Caco-2 (cell line): ENCODE measurements at regions not wholly inside any gene's neighbourhood (a gene's known extent, or its start where the extent isn't known, plus 50 kb on each side); places are given as distances from the start of the nearest gene placed in this dataset.

Source experiments
- BruUV-seq: library from RNA; stranded (reverse); fragments of 400-500 nt; replicated peaks from 2 replicates; lab custom pipeline; 2021; lab: Mats Ljungman, UMichigan
- CTCF ChIA-PET: fragments of 300-600 bp; sonication (Branson Sonifier 250); formaldehyde crosslinking; loops from one replicate; lab custom pipeline; 2022; ENCODE audit warnings: antibody characterized with exemption; lab: Charles Lee
- POLR2A ChIA-PET: fragments of 300-600 bp; sonication (Branson Sonifier 250); formaldehyde crosslinking; loops from one replicate; lab custom pipeline; 2022; ENCODE audit warnings: antibody characterized with exemption; lab: Charles Lee
- DNase-seq, 2 experiments: peaks; one replicate each; pipeline versions ENCODE4 v3.0.0 to v3.0.0-alpha.2; 2020 to 2022
- H3K27me3 ChIP-seq: replicated peaks from 2 replicates; pipeline ENCODE4 v1.6.0; 2011; ENCODE audit warnings: low read length; ENCODE audit not compliant: control insufficient read depth, insufficient read depth
- H3K36me3 ChIP-seq: 2 replicates; pipeline ENCODE4 v1.5.1; 2011; ENCODE audit warnings: low read length; ENCODE audit not compliant: control insufficient read depth, insufficient read depth
- H3K4me1 ChIP-seq: fragments of 250-450 bp; sonication (Bioruptor Pico); 2 replicates; pipeline ENCODE4 v1.5.1; 2020; ENCODE audit warnings: mild to moderate bottlenecking
- H3K4me3 ChIP-seq: 2 replicates; pipeline ENCODE4 v1.5.1; 2011; ENCODE audit warnings: low read depth, mild to moderate bottlenecking, control low read depth, low read length
- H3K9me3 ChIP-seq: fragments of 250-450 bp; sonication (Bioruptor Pico); 2 replicates; pipeline ENCODE4 v1.5.1; 2020; ENCODE audit warnings: mild to moderate bottlenecking, moderate library complexity
- H3K27ac Mint-ChIP-seq: one replicate; pipeline ENCODE4 v1.8.0; 2022; ENCODE audit warnings: mixed read lengths; ENCODE audit not compliant: unreplicated experiment
- H3K27me3 Mint-ChIP-seq: one replicate; pipeline ENCODE4 v1.8.0; 2022; ENCODE audit warnings: mixed read lengths; ENCODE audit not compliant: insufficient read depth, unreplicated experiment
- H3K36me3 Mint-ChIP-seq: one replicate; pipeline ENCODE4 v1.8.0; 2022; ENCODE audit warnings: mild to moderate bottlenecking, mixed read lengths; ENCODE audit not compliant: insufficient read depth, unreplicated experiment
- H3K4me1 Mint-ChIP-seq: one replicate; pipeline ENCODE4 v1.8.0; 2022; ENCODE audit warnings: low read depth, mixed read lengths; ENCODE audit not compliant: unreplicated experiment
- H3K4me3 Mint-ChIP-seq: one replicate; pipeline ENCODE4 v1.8.0; 2022; ENCODE audit warnings: mild to moderate bottlenecking, moderate library complexity, mixed read lengths; ENCODE audit not compliant: unreplicated experiment
- H3K9me3 Mint-ChIP-seq: one replicate; pipeline ENCODE4 v1.8.0; 2022; ENCODE audit warnings: mixed read lengths; ENCODE audit not compliant: unreplicated experiment
- CTCF ChIP-seq, 2 experiments: fragments of 200-600 bp in 1 of 2; IDR thresholded peaks; 1 replicate in 1 of 2; 2 replicates in 1 of 2; pipeline versions ENCODE4 v1.5.1 to v1.8.0; 2011 to 2022; ENCODE audit warnings: antibody characterized with exemption in 1 of 2, control low read depth in 1 of 2, inconsistent platforms in 1 of 2, low read depth in 1 of 2, low read length in 1 of 2, mild to moderate bottlenecking in 1 of 2, moderate library complexity in 1 of 2; ENCODE audit not compliant: insufficient read depth in 1 of 2, severe bottlenecking in 1 of 2, unreplicated experiment in 1 of 2
- intact Hi-C: fragments of 100-400 bp; cut with micrococcal nuclease; formaldehyde crosslinking; loops from one replicate; pipeline ENCODE4 v1.10.0; 2022; ENCODE audit not compliant: unreplicated experiment

- Histone ChIP-seq H3K9me3 (no peaks in the 10 kb centered on the region), H3K27me3 (no peaks in the 10 kb centered on the region), H3K4me3 (no peak overlapping the region), H3K36me3 (no peaks in the 10 kb centered on the region), H3K4me1 (no peaks in the 10 kb centered on the region)
- POLR2A ChIA-PET, result no interaction called here
- no peak overlapping the region for H3K4me3 Mint-ChIP-seq
- no peak overlapping the region for H3K27ac Mint-ChIP-seq
- DNase-seq, result peak in 1 of 2 experiments; percentile 2
- CTCF ChIA-PET, result no interaction called here
- no peaks in the 10 kb centered on the region for H3K36me3 Mint-ChIP-seq
- no TSS peak for BruUV-seq
- H3K4me1 Mint-ChIP-seq, result no peaks in the 10 kb centered on the region
- peaks cover 2% of the 10 kb centered on the region for H3K27me3 Mint-ChIP-seq
- TF ChIP-seq CTCF (IDR thresholded peaks at IDR 0.05; ENCODE audit: insufficient read depth in 1 of 2, low read depth in 1 of 2, low read length in 1 of 2, severe bottlenecking in 1 of 2, unreplicated experiment in 1 of 2), result no peak
- intact Hi-C loops, result no loop called here
- H3K9me3 Mint-ChIP-seq, result peaks cover 7% of the 10 kb centered on the region
Measured at GRCh38 chr18:4878480-4878879, 318.6 kb downstream of the AKAIN1 start.

- ChIA-PET POLR2A (no interaction called here), CTCF (no interaction called here)
- no peaks in the 10 kb centered on the region for H3K4me1 Mint-ChIP-seq
- TF ChIP-seq CTCF (IDR thresholded peaks at IDR 0.05; ENCODE audit: insufficient read depth in 1 of 2, low read depth in 1 of 2, low read length in 1 of 2, severe bottlenecking in 1 of 2, unreplicated experiment in 1 of 2), result no peak
- H3K27me3 Mint-ChIP-seq, result no peaks in the 10 kb centered on the region
- Histone ChIP-seq H3K27me3 (no peaks in the 10 kb centered on the region), H3K4me1 (no peaks in the 10 kb centered on the region), H3K36me3 (no peaks in the 10 kb centered on the region), H3K9me3 (no peaks in the 10 kb centered on the region), H3K4me3 (no peak overlapping the region)
- no peak for DNase-seq
- no peak overlapping the region for H3K4me3 Mint-ChIP-seq
- H3K36me3 Mint-ChIP-seq, result no peaks in the 10 kb centered on the region
- intact Hi-C loops, result no loop called here
- no TSS peak for BruUV-seq
- H3K9me3 Mint-ChIP-seq, result peaks cover 16% of the 10 kb centered on the region
- no peak overlapping the region for H3K27ac Mint-ChIP-seq
Measured at GRCh38 chr18:4871197-4871596, 325.9 kb downstream of the AKAIN1 start.

GRCh38 chr18:4870177-4870773, 326.8 kb downstream of the AKAIN1 start:
- Histone ChIP-seq H3K4me3 (no peak overlapping the region), H3K36me3 (no peaks in the 10 kb centered on the region), H3K9me3 (no peaks in the 10 kb centered on the region), H3K27me3 (no peaks in the 10 kb centered on the region), H3K4me1 (no peaks in the 10 kb centered on the region)
- DNase-seq, result no peak
- no peaks in the 10 kb centered on the region for H3K36me3 Mint-ChIP-seq
- H3K4me3 Mint-ChIP-seq, result no peak overlapping the region
- no peaks in the 10 kb centered on the region for H3K27me3 Mint-ChIP-seq
- no peak overlapping the region for H3K27ac Mint-ChIP-seq
- peaks cover 16% of the 10 kb centered on the region for H3K9me3 Mint-ChIP-seq
- POLR2A ChIA-PET, result no interaction called here
- CTCF ChIA-PET, result no interaction called here
- no peaks in the 10 kb centered on the region for H3K4me1 Mint-ChIP-seq
- TF ChIP-seq CTCF (IDR thresholded peaks at IDR 0.05; ENCODE audit: insufficient read depth in 1 of 2, low read depth in 1 of 2, low read length in 1 of 2, severe bottlenecking in 1 of 2, unreplicated experiment in 1 of 2), result no peak
- BruUV-seq, result no TSS peak
- intact Hi-C loops, result no loop called here
